ENCODE measurements at regions not wholly inside any gene's neighbourhood (a gene's known extent, or its start where the extent isn't known, plus 50 kb on each side); places are given as distances from the start of the nearest gene placed in this dataset.
"Not testable (repeated sequence)": the region's sequence is repeated elsewhere in the genome, so short reads cannot be mapped to it uniquely, and the experiment has no call there.

GRCh38 chr2:11923935-11924334, 177.5 kb downstream of the LPIN1 start:
- FAIRE-seq: no peak

- FAIRE-seq: no peak
These were observed 179.0 kb downstream of the LPIN1 start for GRCh38 chr2:11925295-11926066.

- FAIRE-seq: no peak
These were observed 183.9 kb downstream of the LPIN1 start for GRCh38 chr2:11930211-11930761.

GRCh38 chr2:11932048-11932512, 185.6 kb downstream of the LPIN1 start:
- no peak for FAIRE-seq

- FAIRE-seq: no peak
These were observed 186.5 kb downstream of the LPIN1 start for GRCh38 chr2:11932962-11933361.

GRCh38 chr2:11933854-11934253, 187.4 kb downstream of the LPIN1 start:
- FAIRE-seq: no peak

GRCh38 chr2:11936761-11937160, 190.3 kb downstream of the LPIN1 start:
- no peak for FAIRE-seq

GRCh38 chr2:11938196-11938595, 191.8 kb downstream of the LPIN1 start:
- FAIRE-seq: no peak

GRCh38 chr2:11939523-11939922, 193.1 kb downstream of the LPIN1 start:
- FAIRE-seq: no peak

GRCh38 chr2:11940121-11940743, 193.8 kb downstream of the LPIN1 start:
- FAIRE-seq: no peak

GRCh38 chr2:11940799-11941198, 194.4 kb downstream of the LPIN1 start:
- no peak for FAIRE-seq

- no peak for FAIRE-seq
These were observed 195.1 kb downstream of the LPIN1 start for GRCh38 chr2:11941201-11942177.

- no peak for FAIRE-seq
These were observed 195.7 kb downstream of the LPIN1 start for GRCh38 chr2:11942178-11942569.

GRCh38 chr2:11944311-11944710, 197.9 kb downstream of the LPIN1 start:
- FAIRE-seq: no peak

- FAIRE-seq: no peak
These were observed 199.0 kb downstream of the LPIN1 start for GRCh38 chr2:11945139-11946126.

- FAIRE-seq: no peak
These were observed 201.5 kb downstream of the LPIN1 start for GRCh38 chr2:11947956-11948355.

GRCh38 chr2:11949732-11950523, 203.5 kb downstream of the LPIN1 start:
- no peak for FAIRE-seq

GRCh38 chr2:11950896-11951295, 204.5 kb downstream of the LPIN1 start:
- no peak for FAIRE-seq

- FAIRE-seq: not testable (repeated sequence)
These were observed 205.1 kb downstream of the LPIN1 start for GRCh38 chr2:11951492-11951891.

- no peak for FAIRE-seq
These were observed 206.8 kb downstream of the LPIN1 start for GRCh38 chr2:11953258-11953657.

- FAIRE-seq: no peak
These were observed 208.9 kb downstream of the LPIN1 start for GRCh38 chr2:11955314-11955713.
